Ureter (tissue), 1 donor: ENCODE measurements at regions not wholly inside any gene's neighbourhood (a gene's known extent, or its start where the extent isn't known, plus 50 kb on each side); places are given as distances from the start of the nearest gene placed in this dataset.
"Not testable (repeated sequence)": the region's sequence is repeated elsewhere in the genome, so short reads cannot be mapped to it uniquely, and the experiment has no call there.

Source experiments
- DNase-seq: peaks from one replicate; pipeline ENCODE4 v3.0.0-alpha.2; 2020; ENCODE audit warnings: low spot score
- donor health status: DM: yes; HTN: yes; CAD: no.

GRCh38 chr9:82720515-82720914 is 342.4 kb downstream of the RASEF start:
- no peak for DNase-seq

- no peak for DNase-seq
Measured at GRCh38 chr9:82721593-82721992, 341.3 kb downstream of the RASEF start.

- no peak for DNase-seq
Measured at GRCh38 chr9:82722051-82722450, 340.9 kb downstream of the RASEF start.

- no peak for DNase-seq
Measured at GRCh38 chr9:82722561-82722960, 340.4 kb downstream of the RASEF start.

- DNase-seq, result no peak
Measured at GRCh38 chr9:82726424-82727276, 336.3 kb downstream of the RASEF start.

GRCh38 chr9:82729141-82729540 is 333.8 kb downstream of the RASEF start:
- no peak for DNase-seq

- DNase-seq, result no peak
Measured at GRCh38 chr9:82729991-82730589, 332.9 kb downstream of the RASEF start.

GRCh38 chr9:82732928-82733327 is 330.0 kb downstream of the RASEF start:
- no peak for DNase-seq

GRCh38 chr9:82736126-82736525 is 326.8 kb downstream of the RASEF start:
- DNase-seq, result no peak

- no peak for DNase-seq
Measured at GRCh38 chr9:82736701-82737100, 326.2 kb downstream of the RASEF start.

GRCh38 chr9:82745919-82746318 is 317.0 kb downstream of the RASEF start:
- DNase-seq, result no peak

- DNase-seq, result no peak
Measured at GRCh38 chr9:82750411-82750913, 312.5 kb downstream of the RASEF start.

- DNase-seq, result no peak
Measured at GRCh38 chr9:82757924-82758323, 305.0 kb downstream of the RASEF start.

- DNase-seq, result no peak
Measured at GRCh38 chr9:82761027-82761426, 301.9 kb downstream of the RASEF start.

- no peak for DNase-seq
Measured at GRCh38 chr9:82761956-82762355, 301.0 kb downstream of the RASEF start.

- no peak for DNase-seq
Measured at GRCh38 chr9:82763656-82764055, 299.3 kb downstream of the RASEF start.

- no peak for DNase-seq
Measured at GRCh38 chr9:82764061-82764668, 298.8 kb downstream of the RASEF start.

GRCh38 chr9:82774707-82775231 is 288.2 kb downstream of the RASEF start:
- DNase-seq, result not testable (repeated sequence)

- DNase-seq, result no peak
Measured at GRCh38 chr9:82776508-82776907, 286.4 kb downstream of the RASEF start.

- DNase-seq, result no peak
Measured at GRCh38 chr9:82777366-82777765, 285.6 kb downstream of the RASEF start.

- DNase-seq, result not testable (repeated sequence)
Measured at GRCh38 chr9:82778923-82779322, 284.0 kb downstream of the RASEF start.

- no peak for DNase-seq
Measured at GRCh38 chr9:82780017-82780416, 282.9 kb downstream of the RASEF start.
